GM19372 (cell line): ENCODE measurements at regions not wholly inside any gene's neighbourhood (a gene's known extent, or its start where the extent isn't known, plus 50 kb on each side); places are given as distances from the start of the nearest gene placed in this dataset.
"Not testable (repeated sequence)": the region's sequence is repeated elsewhere in the genome, so short reads cannot be mapped to it uniquely, and the experiment has no call there.

Experiments used
- ATAC-seq: cut with Tn5 transposase; IDR thresholded peaks from one replicate; pipeline ENCODE4 v1.9.1; 2021; ENCODE audit warnings: mild to moderate bottlenecking, low read depth, moderate library complexity; ENCODE audit not compliant: unreplicated experiment

DNA sequence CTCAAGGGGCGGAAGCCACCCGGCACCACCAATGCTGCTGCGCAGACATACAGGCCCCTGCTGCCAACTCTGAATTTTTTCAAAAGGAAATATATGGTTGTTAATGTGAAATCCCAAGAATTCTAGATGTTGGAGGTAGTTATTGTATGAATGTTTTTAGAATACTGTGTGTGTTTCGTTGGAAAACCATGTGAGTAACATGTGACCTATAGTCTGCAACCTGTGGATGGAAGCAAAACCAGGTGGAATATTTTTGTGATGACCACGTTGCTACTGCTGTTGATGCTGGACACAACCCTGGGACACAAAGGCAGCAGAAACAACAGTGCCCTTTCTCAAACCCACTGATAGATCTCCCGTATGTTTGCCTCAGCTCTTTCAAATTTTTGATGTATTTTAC is 376.3 kb upstream of the SALL1 start:
- ATAC-seq: no peak

DNA sequence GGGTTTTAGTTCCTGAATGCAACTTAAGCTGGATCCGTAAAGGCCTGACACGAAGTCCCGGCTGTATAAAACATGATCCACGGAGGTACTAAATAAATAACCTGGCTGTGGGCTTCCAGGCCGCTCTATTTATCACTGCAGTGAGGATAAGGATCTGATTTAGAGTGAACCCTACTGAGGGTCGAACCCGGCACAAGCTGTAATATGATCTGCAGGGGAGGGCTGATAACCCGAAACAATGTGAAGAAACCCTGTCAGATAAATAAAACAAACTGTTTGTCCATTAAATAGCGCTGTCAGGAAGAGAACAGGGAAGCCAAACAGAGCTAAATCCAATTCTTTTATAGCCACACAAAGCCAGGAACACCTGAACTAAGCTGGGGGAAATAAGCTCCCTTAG is 375.6 kb upstream of the SALL1 start:
- ATAC-seq: no peak

- no peak for ATAC-seq
Measured at GRCh38 chr16:51524555-51525373, 373.7 kb upstream of the SALL1 start.

DNA sequence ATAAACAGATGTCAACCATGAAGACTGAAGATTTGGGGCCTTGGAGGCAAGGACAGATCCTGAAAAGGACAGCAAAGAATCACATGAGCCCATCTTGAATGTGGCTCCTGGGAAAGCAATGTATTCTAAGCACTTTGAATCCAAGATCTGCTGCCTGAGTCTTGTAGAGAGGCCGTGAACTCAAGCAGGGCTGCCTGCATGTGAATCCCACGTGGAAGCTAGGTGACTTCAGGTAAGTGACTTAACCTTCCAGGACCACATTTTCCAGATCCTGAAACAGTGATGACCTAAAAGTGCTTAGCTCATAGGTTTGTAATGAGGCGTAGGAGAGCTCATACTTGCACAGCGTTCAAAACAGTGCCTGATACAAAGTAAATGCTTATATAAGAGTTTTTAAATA is 373.0 kb upstream of the SALL1 start:
- no peak for ATAC-seq

- ATAC-seq: no peak
Measured at GRCh38 chr16:51523400-51523799, 372.3 kb upstream of the SALL1 start.

- ATAC-seq: no peak
Measured at GRCh38 chr16:51522902-51523301, 371.8 kb upstream of the SALL1 start.

DNA sequence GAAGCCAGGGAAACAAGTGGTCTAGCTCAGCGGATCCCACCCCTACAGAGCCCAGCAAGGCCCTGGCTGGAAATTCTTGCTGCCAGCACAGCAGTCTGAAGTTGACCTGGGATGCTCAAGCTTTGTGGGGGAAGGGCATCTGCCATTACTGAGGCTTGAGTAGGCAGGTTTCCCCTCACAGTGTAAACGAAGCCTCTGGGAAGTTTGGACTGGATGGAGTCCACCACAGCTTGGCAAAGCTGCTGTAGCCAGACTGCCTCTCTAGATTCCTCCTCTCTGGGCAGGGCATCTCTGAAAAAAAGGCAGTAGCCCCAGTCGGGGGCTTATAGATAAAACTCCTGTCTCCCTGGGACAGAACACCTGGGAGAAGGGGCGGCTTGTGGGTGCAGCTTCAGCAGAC is 365.9 kb upstream of the SALL1 start:
- ATAC-seq: not testable (repeated sequence)

DNA sequence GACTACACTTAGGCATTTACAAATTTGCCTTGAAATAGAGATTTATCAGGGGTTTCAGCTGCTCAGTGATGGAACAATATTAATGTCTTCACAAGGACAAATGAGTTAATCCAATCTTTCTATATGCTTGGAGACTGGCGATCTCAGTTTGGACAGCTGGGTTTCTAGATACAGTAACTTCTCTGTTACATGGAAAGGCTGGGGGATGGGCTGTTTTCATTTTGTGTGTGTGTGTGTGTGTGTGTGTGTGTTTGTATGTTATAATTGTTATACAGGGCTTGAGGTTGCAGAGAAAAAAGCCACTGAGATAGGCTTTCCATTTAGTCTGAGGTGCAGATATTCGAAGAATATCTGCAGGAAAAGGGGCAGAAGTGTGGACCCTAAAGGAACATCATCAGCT is 359.3 kb upstream of the SALL1 start:
- no peak for ATAC-seq

- no peak for ATAC-seq
Measured at GRCh38 chr16:51509336-51509735, 358.3 kb upstream of the SALL1 start.

DNA sequence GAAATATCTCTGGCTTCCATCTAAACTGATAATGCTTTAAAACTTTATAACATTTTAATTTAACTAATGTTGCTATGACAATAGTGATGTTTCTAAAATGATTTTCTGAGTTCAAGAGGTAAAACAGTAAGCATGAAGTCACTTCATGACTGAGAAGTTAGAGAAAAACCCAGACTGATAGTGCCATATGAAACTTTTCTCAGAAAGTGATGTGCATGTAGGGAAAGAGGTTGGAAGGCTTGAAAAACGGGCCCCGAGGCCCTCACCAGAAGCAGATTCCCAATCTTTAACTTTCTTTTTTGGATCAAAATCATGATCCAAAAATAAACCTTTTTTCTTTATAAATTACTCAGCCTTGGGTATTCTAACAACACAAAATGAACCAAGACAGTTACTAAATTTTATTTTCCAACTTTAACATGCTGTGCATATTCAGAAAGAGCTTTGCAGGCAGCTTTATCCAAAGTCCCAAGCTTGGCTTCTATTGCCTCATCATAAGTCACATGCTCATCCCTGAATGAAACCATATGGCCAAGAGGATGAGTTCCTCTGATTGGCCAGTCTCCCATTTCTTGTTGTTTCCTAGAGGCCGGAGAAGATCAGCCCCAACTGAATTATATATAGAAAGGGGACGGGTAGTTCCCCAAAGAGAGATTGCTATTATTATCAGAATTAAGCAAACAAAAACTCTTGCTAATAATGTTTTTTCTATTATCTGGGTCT is 357.6 kb upstream of the SALL1 start:
- no peak for ATAC-seq

GRCh38 chr16:51507286-51507685 is 356.2 kb upstream of the SALL1 start:
- ATAC-seq: no peak

DNA sequence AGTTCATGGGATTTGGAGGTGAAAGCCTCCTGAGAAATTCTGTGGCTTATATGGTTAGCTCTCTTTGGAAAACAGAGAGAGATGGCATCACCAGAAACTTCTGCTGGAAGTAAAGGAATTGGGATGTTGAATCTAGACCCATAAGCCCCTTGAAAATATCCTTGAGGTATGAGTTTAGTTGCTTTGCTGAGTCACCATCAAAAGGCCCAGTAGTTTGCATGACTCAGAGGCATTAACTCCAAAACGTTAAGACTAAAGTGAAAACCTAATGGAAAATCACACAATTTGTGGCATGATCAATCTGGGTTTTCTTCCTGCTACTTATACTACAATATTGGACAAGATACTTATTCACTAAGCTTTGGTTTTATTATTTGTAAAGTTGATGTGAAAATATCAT is 349.2 kb upstream of the SALL1 start:
- no peak for ATAC-seq

GRCh38 chr16:51497541-51498211 is 346.6 kb upstream of the SALL1 start:
- no peak for ATAC-seq

DNA sequence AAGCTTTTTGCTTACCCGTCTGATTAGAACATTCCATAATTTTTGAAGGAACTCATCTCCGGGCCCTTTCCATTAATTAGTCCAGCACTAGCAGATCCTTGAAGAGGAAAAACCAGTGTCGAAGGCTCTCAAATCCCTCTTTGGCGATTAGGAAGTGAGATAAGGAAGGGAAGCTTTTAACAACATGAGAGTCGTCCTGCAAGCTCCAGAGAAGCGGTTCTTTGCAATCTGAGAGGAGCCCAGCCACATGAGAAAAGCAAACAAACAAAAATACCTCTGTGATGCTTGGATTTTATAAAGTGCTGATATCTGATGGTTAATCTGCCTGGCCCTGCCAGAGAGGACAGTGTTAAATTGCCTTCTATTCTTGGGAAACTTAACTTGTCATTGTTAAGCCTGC is 339.8 kb upstream of the SALL1 start:
- ATAC-seq: no peak

DNA sequence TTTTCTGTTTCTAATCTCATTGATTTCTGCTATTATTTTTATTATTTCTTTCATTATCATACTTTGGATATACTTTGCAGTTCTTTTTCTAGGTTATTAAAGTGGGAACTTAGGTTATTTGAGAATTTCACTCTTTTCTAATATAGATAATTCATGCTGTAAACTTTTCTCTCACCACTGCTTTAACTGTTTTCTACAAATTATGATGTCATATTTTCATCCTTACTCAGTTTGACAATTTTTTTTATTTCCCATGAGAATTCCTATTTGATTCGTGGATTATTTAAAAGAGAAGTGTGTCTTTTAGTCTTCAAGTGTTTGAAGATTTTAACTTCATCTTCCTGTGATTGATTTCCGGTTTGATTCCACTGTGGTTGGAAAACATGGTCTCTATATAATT is 336.8 kb upstream of the SALL1 start:
- ATAC-seq: no peak

GRCh38 chr16:51474414-51475091 is 323.5 kb upstream of the SALL1 start:
- no peak for ATAC-seq

- no peak for ATAC-seq
Measured at GRCh38 chr16:51473091-51473490, 322.0 kb upstream of the SALL1 start.

DNA sequence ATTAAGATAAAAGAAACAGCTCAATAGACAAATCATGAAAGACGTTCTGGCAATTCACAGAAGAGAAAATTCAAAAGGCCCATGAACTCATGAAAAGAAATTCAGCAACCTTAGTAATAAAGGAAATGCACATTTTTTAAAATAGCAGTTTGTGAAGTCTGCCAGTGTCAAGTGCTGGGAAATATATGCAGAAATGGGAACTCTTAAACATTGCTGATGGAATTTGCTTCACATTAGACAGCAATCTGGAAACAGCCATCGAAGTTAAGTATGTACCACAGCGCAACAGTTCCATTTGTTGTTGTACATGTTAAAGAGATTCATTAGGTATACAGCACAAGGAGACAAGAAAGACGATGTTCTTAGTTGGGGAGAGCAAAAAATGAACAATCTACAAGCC is 319.4 kb upstream of the SALL1 start:
- ATAC-seq: no peak

DNA sequence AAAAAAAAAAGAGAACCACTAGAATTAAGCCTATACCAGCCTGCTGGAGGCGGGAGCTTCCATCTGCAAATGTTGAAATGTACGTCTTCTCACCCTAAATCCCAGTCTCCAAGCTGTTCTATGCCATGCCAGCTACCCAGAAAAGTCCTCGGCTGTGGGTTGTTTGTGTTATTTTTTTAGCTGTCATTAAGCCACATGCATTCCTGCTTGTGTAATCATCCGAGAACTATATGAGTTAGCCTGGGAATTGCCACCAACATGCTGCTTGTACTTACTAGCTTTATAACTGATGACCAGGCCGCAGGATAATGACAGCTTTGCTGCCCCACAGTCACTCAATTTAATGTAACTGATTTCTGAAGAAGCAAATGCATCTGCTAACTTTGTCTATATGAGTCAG is 313.9 kb upstream of the SALL1 start:
- ATAC-seq: no peak

- no peak for ATAC-seq
Measured at GRCh38 chr16:51461255-51461654, 310.2 kb upstream of the SALL1 start.
